Thoracic aorta (tissue), 2 donors: ENCODE measurements at regions not wholly inside any gene's neighbourhood (a gene's known extent, or its start where the extent isn't known, plus 50 kb on each side); places are given as distances from the start of the nearest gene placed in this dataset.

ENCODE experiments used
- ATAC-seq: fragments of 150-250 bp; one replicate; pipeline ENCODE4 v1.8.0; 2017; ENCODE audit warnings: low read depth; ENCODE audit not compliant: insufficient number of reproducible peaks, low FRiP score
- DNase-seq: peaks from one replicate; pipeline ENCODE4 v3.0.0-alpha.2; 2020; ENCODE audit warnings: low spot score
- H3K27ac ChIP-seq, 2 donors: fragments of 200-600 bp; sonication (generic); 1 replicate in 1 of 2; 2 replicates in 1 of 2; pipeline ENCODE4 v1.5.1; 2016; ENCODE audit warnings: mild to moderate bottlenecking in 2 of 2, moderate library complexity in 2 of 2
- H3K27me3 ChIP-seq: fragments of 200-600 bp; sonication (generic); replicated peaks from 2 replicates; pipeline ENCODE4 v1.6.0; 2016; ENCODE audit warnings: mild to moderate bottlenecking; ENCODE audit not compliant: insufficient read depth
- H3K36me3 ChIP-seq: fragments of 200-600 bp; sonication (generic); one replicate; pipeline ENCODE4 v1.5.1; 2016
- H3K4me1 ChIP-seq, 2 donors: fragments of 200-600 bp; sonication (generic); 1 replicate in 1 of 2; 2 replicates in 1 of 2; pipeline versions ENCODE4 v1.5.1 to v1.6.0; 2016; ENCODE audit warnings: low read depth in 2 of 2, mild to moderate bottlenecking in 1 of 2; ENCODE audit not compliant: control insufficient read depth in 1 of 2
- H3K4me3 ChIP-seq: fragments of 200-600 bp; sonication (generic); 2 replicates; pipeline ENCODE4 v1.5.1; 2016; ENCODE audit warnings: mild to moderate bottlenecking
- H3K9me3 ChIP-seq: fragments of 200-600 bp; sonication (generic); 2 replicates; pipeline ENCODE4 v1.5.1; 2016
- TF ChIP-seq, protein P1 (sequence below): fragments of 200-600 bp; sonication (generic); IDR thresholded peaks from one replicate; pipeline ENCODE4 v1.5.1; 2019; ENCODE audit warnings: antibody characterized with exemption

DNA sequence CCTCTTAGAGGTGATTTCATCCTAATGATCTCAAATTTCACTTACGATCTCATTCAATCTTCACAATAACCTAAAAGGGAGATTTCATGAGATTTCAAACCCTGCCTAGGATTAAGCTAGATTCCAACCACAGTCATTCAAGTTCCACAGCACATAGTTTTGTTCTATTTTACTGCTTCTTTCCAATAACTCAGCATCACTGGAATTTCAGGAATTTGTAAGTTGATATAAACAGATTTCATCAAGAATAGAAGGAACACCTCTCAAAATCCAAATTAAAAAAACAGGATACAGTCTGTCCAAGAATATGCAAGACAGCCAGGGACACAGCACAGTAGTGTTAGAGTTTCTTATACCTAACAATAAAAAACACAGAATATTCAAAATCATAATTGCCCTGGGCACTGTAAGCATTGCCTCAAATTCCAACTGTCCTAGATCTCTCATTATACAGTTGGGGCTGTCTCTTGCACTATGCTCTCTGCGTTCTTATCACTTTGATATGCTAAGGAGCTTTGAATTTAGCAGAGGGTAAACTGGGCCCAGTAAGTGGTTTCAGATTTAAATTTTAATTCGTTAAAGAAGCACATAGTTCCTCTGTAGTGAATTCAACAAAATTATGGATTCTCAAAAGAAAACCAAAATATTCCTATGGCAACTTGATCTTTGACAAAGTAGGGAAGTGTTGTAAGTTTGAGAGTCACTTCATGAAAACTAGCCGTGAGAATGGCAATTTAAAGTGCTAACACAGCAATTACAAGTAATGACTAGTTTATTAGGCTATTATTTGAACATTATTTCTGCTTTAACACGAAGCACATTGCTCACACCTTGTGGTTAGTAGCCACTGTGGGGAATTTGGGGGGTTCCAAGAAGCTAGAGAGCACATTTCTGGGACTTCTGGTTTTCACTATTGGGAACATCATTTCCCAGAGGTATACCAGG, 478.6 kb upstream of the C9orf72 start:
- Histone ChIP-seq H3K36me3 (no peaks in the 10 kb centered on the region), H3K27me3 (no peaks in the 10 kb centered on the region), H3K27ac (no peak overlapping the region), H3K4me1 (no peaks in the 10 kb centered on the region), H3K4me3 (no peak overlapping the region), H3K9me3 (no peaks in the 10 kb centered on the region)
- no peak for ATAC-seq
- DNase-seq, result no peak
- TF ChIP-seq, protein P1, sequence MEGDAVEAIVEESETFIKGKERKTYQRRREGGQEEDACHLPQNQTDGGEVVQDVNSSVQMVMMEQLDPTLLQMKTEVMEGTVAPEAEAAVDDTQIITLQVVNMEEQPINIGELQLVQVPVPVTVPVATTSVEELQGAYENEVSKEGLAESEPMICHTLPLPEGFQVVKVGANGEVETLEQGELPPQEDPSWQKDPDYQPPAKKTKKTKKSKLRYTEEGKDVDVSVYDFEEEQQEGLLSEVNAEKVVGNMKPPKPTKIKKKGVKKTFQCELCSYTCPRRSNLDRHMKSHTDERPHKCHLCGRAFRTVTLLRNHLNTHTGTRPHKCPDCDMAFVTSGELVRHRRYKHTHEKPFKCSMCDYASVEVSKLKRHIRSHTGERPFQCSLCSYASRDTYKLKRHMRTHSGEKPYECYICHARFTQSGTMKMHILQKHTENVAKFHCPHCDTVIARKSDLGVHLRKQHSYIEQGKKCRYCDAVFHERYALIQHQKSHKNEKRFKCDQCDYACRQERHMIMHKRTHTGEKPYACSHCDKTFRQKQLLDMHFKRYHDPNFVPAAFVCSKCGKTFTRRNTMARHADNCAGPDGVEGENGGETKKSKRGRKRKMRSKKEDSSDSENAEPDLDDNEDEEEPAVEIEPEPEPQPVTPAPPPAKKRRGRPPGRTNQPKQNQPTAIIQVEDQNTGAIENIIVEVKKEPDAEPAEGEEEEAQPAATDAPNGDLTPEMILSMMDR, result no peak

DNA sequence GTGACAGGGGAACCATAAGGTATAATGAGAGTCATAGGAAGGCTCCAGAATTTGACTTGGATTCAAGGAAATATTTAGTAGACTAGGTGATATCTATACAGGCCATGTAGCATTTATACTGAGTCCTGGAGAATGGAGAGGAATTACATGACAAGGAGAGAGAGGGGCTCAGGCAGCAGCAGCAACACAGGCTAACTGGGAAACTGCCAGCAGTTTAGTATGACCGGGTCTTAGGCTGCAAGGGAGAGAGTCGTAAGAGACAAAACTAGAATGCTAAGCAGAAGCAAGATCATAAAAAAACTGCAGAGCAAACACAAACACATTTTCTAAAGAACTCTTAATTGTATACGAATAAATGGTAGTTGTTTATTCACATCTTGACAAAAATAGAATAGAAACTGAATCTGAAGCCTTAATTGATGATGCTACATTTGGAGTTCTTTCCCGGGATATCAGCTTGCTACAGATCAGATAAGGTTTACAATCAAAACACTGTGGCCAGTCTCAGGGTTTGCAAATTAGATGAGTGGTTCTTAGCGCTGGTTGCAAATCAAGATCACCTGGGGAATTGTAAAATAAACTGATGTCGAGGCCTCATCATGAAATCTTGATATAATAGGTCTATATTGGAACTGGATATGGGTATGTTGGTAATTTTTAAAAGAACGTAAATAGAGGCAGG, 480.0 kb upstream of the C9orf72 start:
- no peak for DNase-seq
- ATAC-seq, result no peak
- no peak overlapping the region for H3K27ac ChIP-seq
- no peak overlapping the region for H3K4me3 ChIP-seq
- no peaks in the 10 kb centered on the region for H3K4me1 ChIP-seq
- H3K9me3 ChIP-seq, result no peaks in the 10 kb centered on the region
- H3K36me3 ChIP-seq, result no peaks in the 10 kb centered on the region
- no peaks in the 10 kb centered on the region for H3K27me3 ChIP-seq
- TF ChIP-seq, protein P1, result no peak

DNA sequence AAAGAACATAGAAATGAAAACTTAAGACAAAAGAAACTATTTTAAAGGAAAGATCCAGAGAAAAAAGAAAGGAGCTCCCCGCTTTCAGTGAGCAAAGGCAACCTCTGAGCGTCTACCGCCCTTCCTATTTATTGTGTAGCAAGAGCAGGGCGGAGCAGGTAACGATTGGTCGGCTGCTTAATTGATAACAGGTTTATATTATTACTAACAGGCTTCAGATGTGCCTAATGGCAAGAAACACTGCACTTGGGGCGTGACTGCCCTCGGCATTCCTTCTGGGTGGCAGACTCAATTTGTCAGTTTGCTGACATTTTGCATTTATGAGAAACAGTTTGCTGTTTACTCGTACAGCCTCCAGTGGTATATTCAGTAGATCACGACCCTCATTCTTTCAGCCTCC, 482.7 kb upstream of the C9orf72 start:
- DNase-seq (no peak), ATAC-seq (no peak)
- Histone ChIP-seq H3K4me3 (no peak overlapping the region), H3K9me3 (no peaks in the 10 kb centered on the region), H3K36me3 (no peaks in the 10 kb centered on the region), H3K27ac (no peak overlapping the region), H3K27me3 (no peaks in the 10 kb centered on the region), H3K4me1 (no peaks in the 10 kb centered on the region)
- TF ChIP-seq, protein P1, result no peak

DNA sequence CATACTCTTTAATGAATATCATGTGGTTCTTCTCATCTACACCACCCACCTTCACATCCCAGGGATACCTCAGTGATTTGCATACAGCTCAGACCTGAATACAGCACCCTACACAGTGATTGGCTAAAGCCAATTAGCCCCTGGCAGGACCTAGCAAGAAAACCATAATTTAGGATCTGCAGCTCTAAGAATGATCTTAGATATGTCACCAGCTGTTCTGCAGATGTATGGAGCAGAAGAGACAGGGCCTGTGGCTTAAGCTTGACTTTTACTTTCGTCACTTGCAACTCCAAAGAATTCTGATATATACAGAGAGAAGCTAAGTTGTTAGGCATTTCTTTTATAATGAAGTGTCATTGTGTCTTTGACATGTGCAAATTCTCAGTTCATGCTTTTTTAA, 483.2 kb upstream of the C9orf72 start:
- no peaks in the 10 kb centered on the region for H3K27me3 ChIP-seq
- H3K4me3 ChIP-seq, result no peak overlapping the region
- no peaks in the 10 kb centered on the region for H3K36me3 ChIP-seq
- H3K27ac ChIP-seq, result no peak overlapping the region
- no peak for DNase-seq
- ATAC-seq, result no peak
- H3K4me1 ChIP-seq, result no peaks in the 10 kb centered on the region
- TF ChIP-seq, protein P1, result no peak
- no peaks in the 10 kb centered on the region for H3K9me3 ChIP-seq

DNA sequence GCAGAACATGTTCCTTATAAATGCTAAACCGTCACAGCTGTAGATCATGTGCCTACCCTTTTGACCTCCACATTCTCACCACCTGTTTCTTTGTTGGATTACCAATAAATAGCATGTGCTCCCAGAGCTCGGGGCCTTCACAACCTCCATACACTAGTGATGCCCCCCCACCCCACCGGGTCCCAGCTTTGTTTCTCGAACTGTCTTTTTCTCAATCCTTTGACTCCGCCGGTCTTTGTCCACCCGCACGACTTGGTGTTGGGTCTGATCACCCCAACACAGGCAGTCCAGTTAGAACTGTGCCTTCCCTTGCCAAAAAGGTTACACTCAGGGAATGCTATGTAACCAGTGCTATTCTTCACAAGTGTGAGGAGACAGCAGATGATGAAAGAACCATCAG, 485.9 kb upstream of the C9orf72 start:
- no peak for ATAC-seq

More for the DNA sequence above, 485.9 kb upstream of the C9orf72 start:
- DNase-seq, result no peak
- Histone ChIP-seq H3K27me3 (no peaks in the 10 kb centered on the region), H3K36me3 (no peaks in the 10 kb centered on the region), H3K9me3 (no peaks in the 10 kb centered on the region), H3K4me1 (no peaks in the 10 kb centered on the region), H3K4me3 (no peak overlapping the region), H3K27ac (no peak overlapping the region)
- TF ChIP-seq, protein P1, result no peak
